OCI-LY7 (cell line): ENCODE measurements at regions not wholly inside any gene's neighbourhood (a gene's known extent, or its start where the extent isn't known, plus 50 kb on each side); places are given as distances from the start of the nearest gene placed in this dataset.

Experiments
- EZH2phosphoT487 ChIP-seq: fragments of 200-600 bp; sonication (generic); IDR thresholded peaks from 2 replicates; pipeline ENCODE4 v1.6.1; 2018; ENCODE audit warnings: low read depth, borderline replicate concordance, mild to moderate bottlenecking, mixed run types, antibody characterized with exemption, low read length, moderate library complexity, mixed read lengths
- TF ChIP-seq, protein P1 (sequence below): fragments of 200-600 bp; sonication (generic); conservative IDR thresholded peaks from 2 replicates; pipeline ENCODE4 v1.5.1; 2014; ENCODE audit warnings: mild to moderate bottlenecking, antibody characterized with exemption, low read length, moderate library complexity, mixed read lengths

DNA sequence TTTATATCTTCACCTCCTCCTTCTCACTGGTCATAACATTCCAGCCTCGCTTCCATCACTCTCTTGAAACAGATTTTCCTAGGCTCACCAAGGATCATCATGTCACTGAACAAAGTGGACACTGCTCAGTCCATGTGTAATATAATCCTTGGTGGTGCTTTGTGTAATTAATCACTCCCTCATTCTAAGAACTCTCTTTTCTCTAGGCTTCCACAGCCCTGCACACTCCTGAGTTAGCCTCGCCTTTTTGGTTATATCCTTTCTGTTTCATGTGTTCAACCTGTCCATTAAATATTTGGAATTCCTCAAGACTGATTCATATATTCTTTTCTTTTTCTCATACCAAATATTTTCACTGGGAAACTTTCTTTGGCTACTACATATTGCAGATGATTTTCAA lies 440.8 kb downstream of the PYDC2 start:
- TF ChIP-seq, protein P1, sequence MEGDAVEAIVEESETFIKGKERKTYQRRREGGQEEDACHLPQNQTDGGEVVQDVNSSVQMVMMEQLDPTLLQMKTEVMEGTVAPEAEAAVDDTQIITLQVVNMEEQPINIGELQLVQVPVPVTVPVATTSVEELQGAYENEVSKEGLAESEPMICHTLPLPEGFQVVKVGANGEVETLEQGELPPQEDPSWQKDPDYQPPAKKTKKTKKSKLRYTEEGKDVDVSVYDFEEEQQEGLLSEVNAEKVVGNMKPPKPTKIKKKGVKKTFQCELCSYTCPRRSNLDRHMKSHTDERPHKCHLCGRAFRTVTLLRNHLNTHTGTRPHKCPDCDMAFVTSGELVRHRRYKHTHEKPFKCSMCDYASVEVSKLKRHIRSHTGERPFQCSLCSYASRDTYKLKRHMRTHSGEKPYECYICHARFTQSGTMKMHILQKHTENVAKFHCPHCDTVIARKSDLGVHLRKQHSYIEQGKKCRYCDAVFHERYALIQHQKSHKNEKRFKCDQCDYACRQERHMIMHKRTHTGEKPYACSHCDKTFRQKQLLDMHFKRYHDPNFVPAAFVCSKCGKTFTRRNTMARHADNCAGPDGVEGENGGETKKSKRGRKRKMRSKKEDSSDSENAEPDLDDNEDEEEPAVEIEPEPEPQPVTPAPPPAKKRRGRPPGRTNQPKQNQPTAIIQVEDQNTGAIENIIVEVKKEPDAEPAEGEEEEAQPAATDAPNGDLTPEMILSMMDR, result no peak
- TF ChIP-seq EZH2phosphoT487, result no peak
